GM21723 (cell line): ENCODE measurements at regions not wholly inside any gene's neighbourhood (a gene's known extent, or its start where the extent isn't known, plus 50 kb on each side); places are given as distances from the start of the nearest gene placed in this dataset.

ENCODE experiments used
- ATAC-seq: cut with Tn5 transposase; IDR thresholded peaks from one replicate; pipeline ENCODE4 v1.9.1; 2021; ENCODE audit warnings: mild to moderate bottlenecking, moderate library complexity; ENCODE audit not compliant: unreplicated experiment

DNA sequence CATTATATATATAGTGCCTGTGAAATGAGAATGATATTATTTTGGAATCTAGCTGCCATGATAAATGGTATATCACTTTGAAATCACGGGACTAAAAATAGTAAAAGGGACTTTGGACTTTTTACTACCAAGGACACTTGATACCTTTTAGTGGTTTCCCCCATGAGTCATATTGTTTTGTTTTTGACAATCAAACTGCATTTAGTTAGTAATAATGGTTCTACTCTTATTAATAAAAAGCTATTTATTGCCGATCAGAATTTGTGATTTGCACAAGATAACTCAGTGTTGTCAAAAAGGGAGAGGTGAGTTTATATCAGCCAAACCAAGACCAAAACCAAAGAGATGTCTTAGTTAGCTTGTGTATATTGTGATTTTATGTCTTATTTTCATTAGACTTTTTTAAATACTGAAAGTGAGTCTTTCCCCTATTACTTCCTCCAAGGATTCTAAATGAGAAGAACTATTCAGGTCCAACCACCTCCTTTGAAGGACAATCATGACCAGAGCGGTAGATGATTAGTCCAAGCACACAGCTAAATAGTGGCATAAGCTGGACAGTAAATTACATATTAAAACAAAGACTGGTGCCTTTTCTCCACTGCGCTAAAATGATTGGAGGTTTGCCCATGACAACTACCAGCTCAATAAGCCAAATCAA lies 281.7 kb upstream of the ESRRG start:
- ATAC-seq, result no peak

GRCh38 chr1:217003355-217003754 lies 280.1 kb upstream of the ESRRG start:
- no peak for ATAC-seq

DNA sequence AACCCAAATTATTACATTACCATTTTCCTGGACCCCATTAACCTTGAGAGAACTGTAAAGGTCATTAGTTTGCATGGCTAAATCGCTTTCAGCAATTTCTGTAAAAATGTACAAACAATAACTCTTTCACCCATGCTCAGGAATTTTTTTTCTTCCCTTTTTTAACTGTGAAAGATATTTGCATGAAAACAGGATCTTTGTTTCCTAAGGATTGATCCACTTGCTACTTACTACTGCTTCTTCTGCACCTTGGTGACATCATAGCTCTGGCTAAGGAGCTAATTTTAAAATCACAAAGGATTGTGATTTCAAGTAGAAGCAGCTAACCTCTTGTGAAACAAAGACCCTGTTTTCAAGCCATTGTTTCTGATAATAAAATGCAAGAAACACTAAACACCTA lies 274.6 kb upstream of the ESRRG start:
- no peak for ATAC-seq

DNA sequence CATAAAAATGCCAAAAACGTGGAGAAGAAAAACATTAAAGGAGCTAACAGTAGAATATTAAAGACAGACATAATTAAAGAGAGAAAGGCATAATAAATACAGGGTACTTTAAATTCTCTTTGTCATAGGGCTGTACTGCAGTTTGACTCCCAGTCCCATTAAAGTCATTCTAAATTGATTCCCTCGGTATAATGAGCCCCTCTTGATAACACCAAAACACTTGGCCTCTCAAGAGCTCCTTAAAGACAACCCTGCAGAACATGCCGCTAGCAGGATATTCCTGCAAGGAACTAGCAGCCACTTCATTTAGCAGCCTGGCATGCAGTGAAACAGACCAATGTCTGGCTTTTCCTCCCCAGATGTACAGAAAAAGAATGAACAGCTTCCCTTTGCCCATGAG lies 273.8 kb upstream of the ESRRG start:
- no peak for ATAC-seq

DNA sequence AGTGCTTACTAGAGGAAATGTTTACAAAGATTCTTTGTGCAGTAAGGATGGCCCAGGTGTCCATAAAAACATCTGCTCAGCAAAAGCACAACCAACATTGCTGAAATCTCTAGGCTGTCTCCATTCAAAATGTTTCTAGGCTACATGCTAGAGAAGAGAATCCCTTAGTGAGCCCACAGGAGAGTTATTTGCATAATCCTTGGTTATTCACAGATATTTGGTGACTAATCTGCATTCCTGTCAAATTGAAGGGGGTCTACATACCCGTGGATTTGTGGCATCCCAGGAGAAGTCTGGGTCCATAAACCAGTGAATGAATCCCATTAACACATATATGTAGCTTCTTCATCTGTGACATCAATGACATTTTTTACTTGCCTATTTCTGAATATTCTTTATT lies 261.3 kb upstream of the ESRRG start:
- no peak for ATAC-seq

DNA sequence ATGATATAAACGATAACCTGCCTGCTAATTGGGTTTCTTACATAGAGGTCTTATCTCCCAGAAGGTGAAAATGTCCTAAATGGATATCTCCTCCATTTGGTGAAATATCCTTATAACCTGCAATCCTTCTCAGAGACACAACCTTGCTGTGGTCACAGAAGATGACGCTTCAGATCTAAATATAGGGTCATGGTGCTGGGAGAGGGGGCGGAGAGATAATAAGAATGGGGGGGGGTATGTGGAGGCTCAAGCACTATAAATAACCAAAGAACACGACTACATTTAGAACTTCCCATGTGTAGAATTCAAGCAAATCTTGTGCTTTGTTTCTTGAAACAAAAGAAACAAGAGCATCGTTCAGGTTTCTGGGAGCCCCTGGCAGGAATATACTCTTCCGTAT lies 260.6 kb upstream of the ESRRG start:
- ATAC-seq, result no peak

DNA sequence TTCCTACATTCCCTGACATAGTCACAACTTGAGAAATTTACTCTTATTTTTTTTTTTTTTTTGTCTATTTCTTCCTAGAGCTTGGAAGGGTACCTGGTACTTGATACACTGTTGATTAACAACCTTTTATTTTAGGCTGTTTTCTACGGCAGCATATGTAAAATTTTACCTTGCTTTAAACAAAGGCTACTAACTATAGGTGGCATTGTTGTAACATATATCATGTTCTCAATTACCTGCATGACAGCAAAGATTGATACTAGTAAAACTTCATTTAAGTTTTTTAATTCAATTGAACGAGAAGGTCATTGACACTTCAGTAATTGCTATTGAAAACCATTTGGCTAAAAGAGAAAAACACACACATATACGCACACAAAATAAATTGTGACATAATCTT lies 238.3 kb upstream of the ESRRG start:
- no peak for ATAC-seq

DNA sequence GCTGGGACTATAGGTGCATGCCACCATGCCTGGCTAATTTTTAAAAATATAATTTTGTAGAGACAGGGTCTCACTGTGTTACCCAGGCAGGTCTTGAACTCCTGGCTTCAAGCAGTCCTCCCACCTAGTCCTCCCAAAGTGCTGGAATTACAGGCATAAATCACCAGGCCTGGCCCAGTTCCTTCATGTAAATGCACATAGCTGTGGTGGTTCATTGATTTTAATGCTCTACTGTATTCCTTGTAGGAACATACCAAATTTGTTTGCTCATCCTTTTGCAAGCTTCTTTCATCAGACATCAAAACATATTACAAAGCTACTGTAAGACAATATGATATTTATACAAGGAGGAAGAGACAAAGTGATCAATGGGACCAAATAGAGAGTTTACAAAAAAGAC lies 237.5 kb upstream of the ESRRG start:
- ATAC-seq, result no peak

DNA sequence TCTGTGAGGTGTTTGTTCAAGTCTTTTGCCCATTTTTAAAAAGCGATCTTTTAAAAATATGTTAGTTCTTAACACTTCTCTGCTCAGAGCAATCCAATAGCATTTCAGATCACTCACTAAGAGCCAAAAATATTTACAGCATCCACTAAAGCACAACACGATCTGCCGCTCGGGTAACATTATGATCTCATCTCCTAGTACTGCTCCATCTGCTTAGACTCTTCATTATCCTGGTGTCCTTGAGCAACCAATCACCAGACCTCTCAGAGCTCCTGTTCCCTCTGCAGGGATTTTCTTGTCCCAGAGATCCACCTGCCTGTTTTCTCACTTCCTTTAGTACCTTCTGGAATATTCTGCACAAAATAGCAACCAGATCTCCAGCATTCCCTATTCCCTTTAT lies 235.3 kb upstream of the ESRRG start:
- no peak for ATAC-seq

GRCh38 chr1:216953495-216953894 lies 230.3 kb upstream of the ESRRG start:
- ATAC-seq, result no peak

GRCh38 chr1:216952864-216953263 lies 229.6 kb upstream of the ESRRG start:
- no peak for ATAC-seq

- ATAC-seq, result no peak
These were observed 222.4 kb upstream of the ESRRG start for GRCh38 chr1:216945538-216946080.

GRCh38 chr1:216944864-216945510 lies 221.8 kb upstream of the ESRRG start:
- no peak for ATAC-seq

GRCh38 chr1:216937491-216937890 lies 214.3 kb upstream of the ESRRG start:
- no peak for ATAC-seq

GRCh38 chr1:216936779-216937178 lies 213.6 kb upstream of the ESRRG start:
- ATAC-seq, result no peak

DNA sequence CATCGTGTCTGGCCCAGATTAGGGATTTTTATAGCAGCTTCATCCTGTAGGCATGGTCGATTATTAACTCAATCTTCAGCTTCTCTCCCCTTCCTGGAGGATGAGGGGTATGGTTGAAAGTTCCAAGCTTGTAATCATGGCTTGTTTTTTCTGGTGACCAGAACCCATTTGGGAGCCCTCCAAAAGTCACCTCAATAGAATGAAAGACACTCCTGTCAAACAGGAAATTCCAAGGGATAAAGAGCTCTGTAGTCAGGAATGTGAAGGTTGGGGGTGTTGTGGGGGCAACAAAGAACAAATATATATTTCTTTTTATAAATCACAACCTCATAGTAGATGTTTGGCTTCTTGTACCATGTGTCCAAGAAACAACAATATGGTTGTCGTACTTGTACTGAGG lies 212.7 kb upstream of the ESRRG start:
- no peak for ATAC-seq

GRCh38 chr1:216932424-216932823 lies 209.2 kb upstream of the ESRRG start:
- no peak for ATAC-seq

DNA sequence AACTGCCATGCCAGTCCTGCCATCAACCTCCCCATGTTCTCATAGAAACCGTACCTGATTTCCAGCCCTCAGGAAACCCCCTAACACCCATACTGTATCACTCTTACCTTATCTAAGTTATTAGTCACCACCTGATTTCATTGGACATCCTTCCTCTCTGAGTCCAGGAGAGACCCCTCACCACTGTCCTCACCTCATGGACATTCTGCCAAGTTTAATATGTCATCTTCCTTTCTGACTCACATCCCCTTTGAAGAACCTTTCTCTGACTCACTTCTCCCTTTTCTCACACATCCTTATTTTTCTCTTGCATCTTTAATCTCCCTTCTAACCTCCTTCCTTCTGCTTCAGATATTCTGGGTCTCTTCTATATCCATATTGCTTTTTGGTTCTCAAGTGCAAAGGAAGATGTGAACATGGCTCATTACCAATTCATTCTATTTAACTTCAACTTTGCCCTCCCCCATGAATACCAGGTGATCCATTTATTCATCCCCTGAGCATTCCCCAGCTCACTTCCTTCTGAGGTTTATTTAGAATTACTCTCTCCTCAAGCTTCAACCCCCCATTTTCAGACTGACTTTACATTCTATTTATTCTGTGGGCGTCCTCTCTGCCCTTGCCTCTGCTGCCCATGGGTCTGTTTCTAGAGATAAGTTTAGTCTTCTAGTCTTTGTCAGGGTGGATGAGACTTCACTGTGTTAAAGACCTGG lies 206.8 kb upstream of the ESRRG start:
- no peak for ATAC-seq

DNA sequence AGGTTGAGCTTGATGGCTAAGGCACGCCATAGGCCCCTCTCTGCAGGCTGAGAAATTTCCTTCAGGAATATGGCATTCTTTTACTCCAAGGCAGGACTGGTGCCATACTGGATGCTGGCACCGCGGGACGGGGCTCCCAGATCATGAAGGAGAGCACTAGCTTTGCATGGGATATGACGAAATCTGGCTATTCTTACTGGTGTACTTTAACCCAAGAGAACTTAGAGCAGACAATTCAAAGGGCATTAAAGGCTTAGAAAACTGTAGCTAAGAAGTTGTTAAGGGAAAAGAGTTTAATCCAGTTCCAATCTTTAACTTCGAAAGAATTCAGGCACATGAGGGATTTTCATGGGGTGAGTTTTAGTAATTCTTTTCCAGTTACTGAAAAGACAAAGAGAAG lies 204.4 kb upstream of the ESRRG start:
- no peak for ATAC-seq

DNA sequence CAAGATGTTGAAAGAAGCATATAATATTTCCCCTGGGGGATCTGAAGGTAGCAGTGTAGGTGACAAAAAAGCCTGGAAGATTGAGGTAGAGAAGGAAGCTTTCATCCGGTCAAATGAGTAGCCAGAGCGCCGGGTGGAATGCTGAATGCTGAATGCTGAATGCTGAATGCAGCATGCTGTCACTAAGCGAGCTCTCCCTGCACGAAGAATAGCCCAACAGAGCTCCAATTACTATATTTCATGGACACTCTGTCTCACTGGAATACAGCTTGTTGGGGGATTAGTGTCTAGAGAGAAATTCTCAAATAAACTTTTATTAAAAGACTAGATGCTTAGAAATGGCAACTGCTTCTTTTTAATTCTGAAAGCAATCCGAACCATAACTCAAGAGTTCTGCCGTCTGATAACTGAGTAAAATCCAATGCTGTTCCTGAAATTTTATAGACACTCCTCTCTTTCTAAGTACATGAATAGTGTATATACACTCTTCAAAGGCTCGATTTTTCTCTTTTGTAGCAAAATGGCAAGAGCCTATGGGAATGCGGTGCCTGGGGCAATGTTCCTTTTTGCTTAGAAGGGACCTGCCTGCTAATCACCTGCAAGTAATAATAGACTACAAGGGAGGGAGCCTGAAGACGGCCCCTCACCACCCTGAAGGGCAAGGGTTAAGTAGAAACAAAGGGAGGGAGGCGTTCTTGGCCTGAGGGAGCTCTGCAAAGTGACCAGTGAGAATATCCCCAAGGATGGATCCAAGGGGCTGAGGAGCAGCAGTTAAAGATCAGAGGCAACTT lies 203.7 kb upstream of the ESRRG start:
- ATAC-seq, result no peak

GRCh38 chr1:216925962-216926625 lies 202.9 kb upstream of the ESRRG start:
- ATAC-seq, result no peak
